ENCODE measurements at regions not wholly inside any gene's neighbourhood (a gene's known extent, or its start where the extent isn't known, plus 50 kb on each side); places are given as distances from the start of the nearest gene placed in this dataset.

DNA sequence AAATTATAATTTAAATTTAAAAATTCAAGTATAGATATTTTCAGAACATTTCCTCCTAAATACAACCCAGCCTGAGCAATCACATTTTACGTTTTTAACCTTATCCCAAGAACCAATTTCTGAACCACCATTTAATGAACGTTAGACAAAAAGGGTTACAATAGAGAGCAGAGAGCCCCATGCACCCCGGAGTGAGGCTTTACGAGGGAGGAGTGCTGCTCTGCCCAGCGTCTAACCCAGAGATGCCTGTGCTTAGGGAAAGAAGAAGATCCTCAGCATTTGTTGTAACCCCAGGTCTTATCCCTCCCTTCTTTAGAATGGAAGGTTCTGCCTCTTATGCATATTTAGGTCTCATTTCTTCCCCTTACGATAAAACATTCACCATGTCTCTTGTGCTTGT, 169.1 kb downstream of the ICE1 start:
- Histone ChIP-seq H3K36me3 (no peaks in the 10 kb centered on the region), H3K27me3 (ENCODE audit: low read depth) (no peaks in the 10 kb centered on the region), H3K4me1 (no peaks in the 10 kb centered on the region), H3K27ac (no peak overlapping the region), H3K4me3 (no peak overlapping the region), H3K9me3 (no peaks in the 10 kb centered on the region)
- ATAC-seq (no peak), DNase-seq (no peak)
- TF ChIP-seq, protein P1, sequence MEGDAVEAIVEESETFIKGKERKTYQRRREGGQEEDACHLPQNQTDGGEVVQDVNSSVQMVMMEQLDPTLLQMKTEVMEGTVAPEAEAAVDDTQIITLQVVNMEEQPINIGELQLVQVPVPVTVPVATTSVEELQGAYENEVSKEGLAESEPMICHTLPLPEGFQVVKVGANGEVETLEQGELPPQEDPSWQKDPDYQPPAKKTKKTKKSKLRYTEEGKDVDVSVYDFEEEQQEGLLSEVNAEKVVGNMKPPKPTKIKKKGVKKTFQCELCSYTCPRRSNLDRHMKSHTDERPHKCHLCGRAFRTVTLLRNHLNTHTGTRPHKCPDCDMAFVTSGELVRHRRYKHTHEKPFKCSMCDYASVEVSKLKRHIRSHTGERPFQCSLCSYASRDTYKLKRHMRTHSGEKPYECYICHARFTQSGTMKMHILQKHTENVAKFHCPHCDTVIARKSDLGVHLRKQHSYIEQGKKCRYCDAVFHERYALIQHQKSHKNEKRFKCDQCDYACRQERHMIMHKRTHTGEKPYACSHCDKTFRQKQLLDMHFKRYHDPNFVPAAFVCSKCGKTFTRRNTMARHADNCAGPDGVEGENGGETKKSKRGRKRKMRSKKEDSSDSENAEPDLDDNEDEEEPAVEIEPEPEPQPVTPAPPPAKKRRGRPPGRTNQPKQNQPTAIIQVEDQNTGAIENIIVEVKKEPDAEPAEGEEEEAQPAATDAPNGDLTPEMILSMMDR (IDR thresholded peaks at IDR 0.05), result no peak
- intact Hi-C loops (cut with DNase I), result no loop called here

DNA sequence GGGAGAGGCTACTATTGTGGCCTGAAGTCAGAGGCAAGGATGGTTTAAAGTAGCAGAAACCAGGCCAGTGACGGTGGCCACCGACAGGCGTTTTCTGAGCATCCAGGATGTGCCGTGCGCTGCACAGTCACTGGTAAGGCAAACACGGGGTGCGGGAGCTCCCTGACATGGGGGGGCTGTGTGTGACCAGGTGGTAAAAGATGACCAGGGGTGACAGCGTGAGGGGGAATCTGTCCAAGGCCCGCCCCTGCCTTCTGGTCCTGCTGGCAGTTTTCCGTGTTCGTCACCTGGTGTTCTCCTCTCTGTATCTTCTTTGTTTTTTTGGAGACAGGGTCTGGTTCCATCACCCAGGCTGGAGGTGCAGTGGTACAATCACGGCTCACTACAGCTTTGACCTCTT, 167.4 kb downstream of the ICE1 start:
- Histone ChIP-seq H3K9me3 (no peaks in the 10 kb centered on the region), H3K4me1 (no peaks in the 10 kb centered on the region), H3K27me3 (ENCODE audit: low read depth) (no peaks in the 10 kb centered on the region), H3K27ac (no peak overlapping the region), H3K4me3 (no peak overlapping the region), H3K36me3 (no peaks in the 10 kb centered on the region)
- ATAC-seq (no peak), DNase-seq (no peak)
- intact Hi-C loops (cut with DNase I), result no loop called here
- TF ChIP-seq, protein P1 (IDR thresholded peaks at IDR 0.05), result no peak

DNA sequence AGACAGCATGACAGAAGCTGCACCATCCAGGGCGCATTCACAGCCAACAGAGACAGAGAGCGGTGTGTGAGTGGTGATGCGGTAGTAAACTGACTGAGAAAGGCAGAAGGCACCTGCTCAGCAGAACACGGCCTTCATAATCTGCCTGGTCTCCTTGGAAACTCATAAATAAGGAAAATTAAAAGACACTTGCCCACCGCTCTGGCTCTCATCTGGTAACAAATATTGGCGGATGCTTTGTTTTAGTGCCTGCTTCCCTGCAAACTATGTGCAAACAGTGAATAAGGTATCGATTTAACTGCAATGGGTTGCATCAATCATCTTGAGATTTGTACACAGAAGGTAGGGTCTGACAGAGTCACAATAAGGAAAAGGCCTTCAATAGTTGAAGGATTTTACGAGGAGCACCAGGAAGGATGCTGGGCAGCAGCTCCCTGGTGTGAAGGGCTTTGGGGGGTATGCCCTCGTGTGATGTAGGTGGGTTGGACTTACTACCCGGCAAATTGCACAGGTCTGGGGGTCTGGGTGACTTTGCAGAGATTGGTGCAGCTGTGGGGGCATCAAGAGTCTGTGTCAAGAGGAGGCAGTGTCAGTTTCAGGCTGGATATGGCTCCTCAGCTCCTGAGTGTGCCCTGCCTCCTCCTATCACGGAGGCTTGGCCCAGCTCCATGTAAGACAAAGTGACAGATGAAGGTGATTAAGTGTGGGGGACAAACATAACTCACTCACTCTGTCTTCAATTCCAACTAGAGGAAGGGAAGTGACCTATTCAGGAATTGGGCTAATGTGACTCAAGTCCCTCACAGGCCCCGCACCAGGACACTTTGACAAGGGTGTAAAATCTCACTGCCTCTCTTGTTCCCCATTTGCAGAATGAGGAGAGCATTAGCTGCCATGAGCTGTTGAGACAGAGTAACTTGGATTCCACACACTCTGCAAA, 166.7 kb downstream of the ICE1 start:
- no peaks in the 10 kb centered on the region for H3K36me3 ChIP-seq
- H3K27ac ChIP-seq, result no peak overlapping the region
- H3K4me3 ChIP-seq, result no peak overlapping the region
- no peak for ATAC-seq
- intact Hi-C loops (cut with DNase I), result no loop called here
- no peaks in the 10 kb centered on the region for H3K27me3 ChIP-seq (ENCODE audit: low read depth)
- DNase-seq, result no peak
- no peaks in the 10 kb centered on the region for H3K4me1 ChIP-seq
- TF ChIP-seq, protein P1 (IDR thresholded peaks at IDR 0.05), result no peak
- no peaks in the 10 kb centered on the region for H3K9me3 ChIP-seq

DNA sequence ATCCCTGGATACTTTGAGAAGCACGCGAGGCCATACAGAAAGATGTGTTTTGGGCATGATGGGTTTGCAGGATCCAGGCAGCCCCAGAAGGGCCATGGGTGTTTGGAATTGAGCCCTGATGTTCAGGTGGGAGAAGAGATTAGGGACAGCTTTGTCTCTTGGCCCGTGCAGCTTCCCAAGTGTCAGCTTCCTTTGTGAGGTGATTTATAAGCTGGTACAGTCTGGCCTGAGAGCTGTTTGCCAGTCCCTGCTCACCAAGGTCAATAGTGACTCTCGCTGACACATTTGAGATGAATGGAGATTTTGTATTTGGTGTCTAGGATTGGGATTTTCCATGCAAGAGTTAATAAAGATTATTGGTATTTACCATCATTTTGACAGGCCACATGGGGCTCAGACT, 165.9 kb downstream of the ICE1 start:
- Histone ChIP-seq H3K27ac (no peak overlapping the region), H3K9me3 (no peaks in the 10 kb centered on the region), H3K4me1 (no peaks in the 10 kb centered on the region), H3K27me3 (ENCODE audit: low read depth) (no peaks in the 10 kb centered on the region), H3K36me3 (no peaks in the 10 kb centered on the region), H3K4me3 (no peak overlapping the region)
- intact Hi-C loops (cut with DNase I), result no loop called here
- no peak for ATAC-seq
- TF ChIP-seq, protein P1 (IDR thresholded peaks at IDR 0.05), result no peak
- DNase-seq, result no peak

DNA sequence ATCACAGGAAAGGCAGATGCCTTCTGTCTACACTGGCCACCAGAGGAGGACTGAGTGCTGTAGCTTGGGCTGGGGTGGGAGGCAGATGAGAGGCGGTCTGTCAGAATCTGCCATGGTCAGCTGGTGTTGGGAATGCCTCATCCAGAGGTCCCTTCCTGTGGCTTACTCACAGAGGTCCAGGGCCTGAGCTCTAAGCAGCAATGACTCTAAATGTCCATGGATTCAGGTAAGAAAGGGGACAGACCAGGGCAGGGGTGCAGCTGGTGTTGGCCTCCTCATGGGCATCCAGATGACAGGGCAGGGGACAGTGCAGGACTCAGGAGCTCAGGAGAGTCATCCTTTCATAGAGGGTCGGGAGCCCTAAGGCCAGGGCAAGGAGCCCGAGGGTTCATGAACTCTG, 165.0 kb downstream of the ICE1 start:
- no peak for ATAC-seq
- no peak overlapping the region for H3K27ac ChIP-seq
- DNase-seq, result no peak
- no peaks in the 10 kb centered on the region for H3K4me1 ChIP-seq
- TF ChIP-seq, protein P1 (IDR thresholded peaks at IDR 0.05), result no peak
- no peaks in the 10 kb centered on the region for H3K36me3 ChIP-seq
- H3K27me3 ChIP-seq (ENCODE audit: low read depth), result no peaks in the 10 kb centered on the region
- no peaks in the 10 kb centered on the region for H3K9me3 ChIP-seq
- intact Hi-C loops (cut with DNase I), result no loop called here
- H3K4me3 ChIP-seq, result no peak overlapping the region

All from lower lobe of right lung (tissue), 2 donors.